ENCODE measurements at regions not wholly inside any gene's neighbourhood (a gene's known extent, or its start where the extent isn't known, plus 50 kb on each side); places are given as distances from the start of the nearest gene placed in this dataset.

- no peak for TF ChIP-seq POLR2A (IDR thresholded peaks at IDR 0.05)
- TF ChIP-seq, protein P1, sequence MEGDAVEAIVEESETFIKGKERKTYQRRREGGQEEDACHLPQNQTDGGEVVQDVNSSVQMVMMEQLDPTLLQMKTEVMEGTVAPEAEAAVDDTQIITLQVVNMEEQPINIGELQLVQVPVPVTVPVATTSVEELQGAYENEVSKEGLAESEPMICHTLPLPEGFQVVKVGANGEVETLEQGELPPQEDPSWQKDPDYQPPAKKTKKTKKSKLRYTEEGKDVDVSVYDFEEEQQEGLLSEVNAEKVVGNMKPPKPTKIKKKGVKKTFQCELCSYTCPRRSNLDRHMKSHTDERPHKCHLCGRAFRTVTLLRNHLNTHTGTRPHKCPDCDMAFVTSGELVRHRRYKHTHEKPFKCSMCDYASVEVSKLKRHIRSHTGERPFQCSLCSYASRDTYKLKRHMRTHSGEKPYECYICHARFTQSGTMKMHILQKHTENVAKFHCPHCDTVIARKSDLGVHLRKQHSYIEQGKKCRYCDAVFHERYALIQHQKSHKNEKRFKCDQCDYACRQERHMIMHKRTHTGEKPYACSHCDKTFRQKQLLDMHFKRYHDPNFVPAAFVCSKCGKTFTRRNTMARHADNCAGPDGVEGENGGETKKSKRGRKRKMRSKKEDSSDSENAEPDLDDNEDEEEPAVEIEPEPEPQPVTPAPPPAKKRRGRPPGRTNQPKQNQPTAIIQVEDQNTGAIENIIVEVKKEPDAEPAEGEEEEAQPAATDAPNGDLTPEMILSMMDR (IDR thresholded peaks at IDR 0.05): no peak
These were observed 144.9 kb upstream of the TCERG1L start for GRCh38 chr10:131456411-131456810.

Data from uterus (tissue), 2 donors.